ENCODE measurements at regions not wholly inside any gene's neighbourhood (a gene's known extent, or its start where the extent isn't known, plus 50 kb on each side); places are given as distances from the start of the nearest gene placed in this dataset.
"Not testable (repeated sequence)": the region's sequence is repeated elsewhere in the genome, so short reads cannot be mapped to it uniquely, and the experiment has no call there.

- Histone ChIP-seq H3K27ac (no peak overlapping the region), H3K36me3 (no peaks in the 10 kb centered on the region), H3K4me1 (no peaks in the 10 kb centered on the region), H3K27me3 (replicated peaks in 1 of 7) (no peaks in the 10 kb centered on the region), H3K9me3 (no peaks in the 10 kb centered on the region), H3K4me3 (no peak overlapping the region)
- WGBS, 5 donors = 58 to 76% (median 72%) methylated on average over 3 of the region's 3 CpGs
- no peak for DNase-seq
- TF ChIP-seq CTCF (IDR thresholded peaks at IDR 0.05 in 8 of 11, conservative IDR thresholded peaks at IDR 0.05 in 3 of 11) (no peak), POLR2AphosphoS5 (IDR thresholded peaks at IDR 0.05) (no peak), POLR2A (IDR thresholded peaks at IDR 0.05) (no peak)
- intact Hi-C loops (cut with DNase I; ENCODE audit: low total_unique reads) = no loop called here
These were observed 230.8 kb upstream of the TET2 start for GRCh38 chr4:104915864-104916263.

GRCh38 chr4:104919406-104919805 is 227.3 kb upstream of the TET2 start:
- H3K27me3 ChIP-seq (replicated peaks in 1 of 7) = no peaks in the 10 kb centered on the region
- TF ChIP-seq POLR2A (IDR thresholded peaks at IDR 0.05) = no peak
- TF ChIP-seq POLR2AphosphoS5 (IDR thresholded peaks at IDR 0.05) = no peak
- no peak for TF ChIP-seq CTCF (IDR thresholded peaks at IDR 0.05 in 8 of 11, conservative IDR thresholded peaks at IDR 0.05 in 3 of 11)
- DNase-seq = no peak
- intact Hi-C loops (cut with DNase I; ENCODE audit: low total_unique reads) = no loop called here
- no peak overlapping the region for H3K27ac ChIP-seq
- H3K9me3 ChIP-seq = no peaks in the 10 kb centered on the region
- H3K4me1 ChIP-seq = no peaks in the 10 kb centered on the region
- H3K4me3 ChIP-seq = no peak overlapping the region
- H3K36me3 ChIP-seq = no peaks in the 10 kb centered on the region

GRCh38 chr4:104930298-104930697 is 216.4 kb upstream of the TET2 start:
- Histone ChIP-seq H3K9me3 (peaks cover 0 to 7% (median 4%) of the 10 kb centered on the region in 8 donors), H3K36me3 (no peaks in the 10 kb centered on the region), H3K4me3 (no peak overlapping the region), H3K27me3 (replicated peaks in 1 of 7) (no peaks in the 10 kb centered on the region), H3K4me1 (peaks cover 0 to 14% (median 3%) of the 10 kb centered on the region in 6 donors), H3K27ac (no peak overlapping the region)
- WGBS, 5 donors = 90 to 98% (median 93%) methylated on average over 6 to 7 of the region's 7 CpGs
- DNase-seq = no peak
- TF ChIP-seq POLR2A (IDR thresholded peaks at IDR 0.05) (no peak), CTCF (IDR thresholded peaks at IDR 0.05 in 8 of 11, conservative IDR thresholded peaks at IDR 0.05 in 3 of 11) (no peak), POLR2AphosphoS5 (IDR thresholded peaks at IDR 0.05) (no peak)
- intact Hi-C loops (cut with DNase I; ENCODE audit: low total_unique reads) = no loop called here

GRCh38 chr4:104930745-104931736 is 215.6 kb upstream of the TET2 start:
- H3K9me3 ChIP-seq = peaks cover 0 to 13% (median 5%) of the 10 kb centered on the region in 8 donors
- H3K36me3 ChIP-seq; intact Hi-C loops (cut with DNase I; ENCODE audit: low total_unique reads); H3K27me3 ChIP-seq (replicated peaks in 1 of 7); H3K4me3 ChIP-seq: not testable (repeated sequence)
- peaks cover 0 to 14% (median 3%) of the 10 kb centered on the region in 6 donors for H3K4me1 ChIP-seq
- DNase-seq = peak; percentile 81
- peak in 5 of 11 experiments; percentile 30 to 51 (median 35) for TF ChIP-seq CTCF (IDR thresholded peaks at IDR 0.05 in 8 of 11, conservative IDR thresholded peaks at IDR 0.05 in 3 of 11)
- H3K27ac ChIP-seq = peak overlapping the region in 3 of 8 donors; percentile 4 to 46 (median 14)
- WGBS, 5 donors = 26 to 31% (median 30%) methylated on average over 4 to 5 of the region's 5 CpGs
